SK-N-MC (cell line): ENCODE measurements at regions not wholly inside any gene's neighbourhood (a gene's known extent, or its start where the extent isn't known, plus 50 kb on each side); places are given as distances from the start of the nearest gene placed in this dataset.

Experiments
- EZH2 ChIP-seq: fragments of 200-600 bp; sonication (generic); IDR thresholded peaks from one replicate; pipeline ENCODE4 v1.6.1; 2017; ENCODE audit warnings: antibody characterized with exemption
- POLR2AphosphoS5 ChIP-seq: IDR thresholded peaks from 2 replicates; pipeline ENCODE4 v1.6.1; 2012; ENCODE audit warnings: mild to moderate bottlenecking, low read depth, low read length, borderline replicate concordance

DNA sequence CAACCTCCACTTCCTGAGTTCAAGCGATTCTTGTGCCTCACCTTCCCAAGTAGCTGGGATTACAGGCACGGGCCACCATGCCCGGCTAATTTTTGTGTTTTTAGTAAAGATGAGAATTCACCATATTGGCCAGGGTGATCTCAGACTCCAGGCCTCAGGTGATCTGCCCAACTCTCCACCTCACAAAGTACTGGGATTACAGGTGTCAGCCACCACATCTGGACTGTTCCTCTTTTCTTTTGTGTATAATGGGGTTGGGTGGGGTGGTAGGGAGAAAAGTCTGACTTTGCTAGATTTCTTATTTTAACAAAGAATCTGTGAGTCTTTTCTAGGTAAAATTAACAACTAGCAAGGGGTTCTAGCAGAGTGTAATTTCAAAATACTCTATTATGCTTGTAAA is 92.7 kb upstream of the AMN1 start:
- TF ChIP-seq EZH2, result no peak
- TF ChIP-seq POLR2AphosphoS5, result no peak
